ENCODE measurements at regions not wholly inside any gene's neighbourhood (a gene's known extent, or its start where the extent isn't known, plus 50 kb on each side); places are given as distances from the start of the nearest gene placed in this dataset.
"Not testable (repeated sequence)": the region's sequence is repeated elsewhere in the genome, so short reads cannot be mapped to it uniquely, and the experiment has no call there.

DNA sequence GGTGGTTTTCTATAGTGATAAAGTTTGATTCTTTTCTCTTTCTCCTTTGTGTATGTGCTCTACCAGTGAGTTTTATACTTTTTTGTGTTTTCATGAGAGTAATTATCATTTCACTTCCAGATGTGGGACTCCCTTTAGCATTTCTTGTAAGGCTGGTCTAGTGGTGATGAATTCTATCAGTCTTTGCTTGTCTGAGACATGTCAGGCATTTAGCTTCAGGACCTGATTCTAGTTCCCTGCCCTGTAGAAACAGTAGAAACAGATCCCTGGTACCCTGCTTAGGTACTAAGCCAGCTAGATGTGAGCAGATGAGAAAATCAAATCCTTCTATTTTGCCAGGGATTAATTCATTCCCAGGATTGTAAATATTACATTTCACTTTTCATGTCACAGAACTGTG lies 203.7 kb downstream of the ALG10 start:
- DNase-seq (ENCODE audit: low read depth), result not testable (repeated sequence)

DNA sequence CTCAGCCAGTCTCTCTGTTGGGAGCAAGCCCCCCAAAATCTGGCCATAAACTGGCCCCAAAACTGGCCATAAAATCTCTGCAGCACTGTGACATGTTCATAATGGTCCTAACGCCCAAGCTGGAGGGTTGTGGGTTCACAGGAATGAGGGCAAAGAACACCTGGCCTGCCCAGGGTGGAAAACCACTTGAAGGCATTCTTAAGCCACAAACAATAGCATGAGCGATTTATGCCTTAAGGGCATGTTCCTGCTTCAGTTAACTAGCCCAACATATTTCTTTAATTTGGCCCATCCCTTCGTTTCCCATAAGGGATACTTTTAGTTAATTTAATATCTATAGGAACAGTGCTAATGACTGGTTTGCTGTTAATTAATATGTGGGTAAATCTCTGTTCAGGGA lies 205.8 kb downstream of the ALG10 start:
- not testable (repeated sequence) for DNase-seq (ENCODE audit: low read depth)

DNA sequence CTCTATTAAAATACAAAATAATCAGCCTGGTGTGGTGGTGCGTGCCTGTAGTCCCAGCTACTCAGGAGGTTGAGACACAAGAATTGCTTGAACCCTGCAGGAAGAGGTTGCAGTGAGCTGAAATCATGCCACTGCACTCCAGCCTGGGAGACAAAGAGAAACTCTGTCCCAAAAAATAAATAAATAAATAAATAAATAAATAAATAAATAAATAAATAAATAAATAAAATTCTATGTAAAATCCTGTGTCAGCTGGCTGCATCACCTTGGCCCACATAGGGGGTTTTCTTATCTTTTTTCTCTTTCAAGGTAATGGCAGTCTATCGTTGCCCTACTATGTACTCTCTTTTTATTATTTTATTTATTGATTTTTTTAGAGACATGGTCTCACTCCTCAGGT lies 206.7 kb downstream of the ALG10 start:
- not testable (repeated sequence) for DNase-seq (ENCODE audit: low read depth)

DNA sequence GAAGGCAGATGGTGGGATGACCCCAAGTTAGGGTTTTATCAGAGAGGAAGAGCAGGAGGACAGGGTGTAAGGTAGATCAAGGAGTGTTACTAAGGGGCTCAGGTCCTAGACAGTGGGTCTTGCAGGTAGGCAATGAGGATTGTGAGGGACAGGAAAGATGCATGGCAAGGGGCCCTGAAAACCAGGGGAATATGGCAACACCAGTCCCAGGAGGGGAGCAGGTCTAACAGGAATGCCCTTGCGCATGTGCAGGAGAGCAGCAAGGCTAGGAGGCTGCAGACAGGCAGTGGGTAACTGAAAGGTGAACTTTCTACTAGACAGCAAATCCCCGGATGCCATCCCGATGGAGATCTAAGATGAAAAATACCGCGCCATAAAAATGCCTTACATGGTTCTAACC lies 211.3 kb downstream of the ALG10 start:
- DNase-seq (ENCODE audit: low read depth), result no peak

DNA sequence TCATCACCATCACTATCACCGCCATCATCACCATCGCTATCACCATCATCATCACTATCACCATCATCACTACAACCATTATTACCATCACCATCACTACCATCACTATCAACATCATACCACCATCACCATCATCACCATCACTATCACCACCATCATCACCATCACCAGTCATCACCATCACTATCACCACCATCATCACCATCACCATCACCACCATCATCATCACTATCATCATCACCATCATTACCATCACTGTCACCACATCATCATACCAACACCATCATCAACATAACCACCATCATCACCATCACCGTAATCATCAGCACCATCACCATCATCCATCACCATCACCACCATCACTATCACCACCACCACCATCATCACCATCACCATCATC lies 213.8 kb downstream of the ALG10 start:
- DNase-seq (ENCODE audit: low read depth), result no peak

DNA sequence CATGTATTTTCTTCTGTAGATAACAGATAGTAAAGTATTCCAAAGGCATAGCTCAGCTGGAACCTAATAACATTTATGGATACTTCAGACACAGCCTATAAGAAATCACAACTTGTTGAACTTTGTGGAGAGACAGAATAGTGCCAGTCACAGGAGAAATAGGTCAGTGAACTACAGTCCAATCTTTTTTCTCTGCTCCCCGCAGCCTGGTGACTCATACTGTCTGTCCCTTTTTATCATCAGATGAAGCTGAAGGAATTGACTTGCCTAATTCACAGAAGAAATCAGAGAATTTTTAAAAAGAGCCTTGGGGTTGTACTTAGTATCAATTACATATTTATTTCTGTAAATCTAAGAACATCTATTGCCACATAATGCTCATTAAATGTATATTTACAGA lies 222.3 kb downstream of the ALG10 start:
- peak; percentile 1 for DNase-seq (ENCODE audit: low read depth)

DNA sequence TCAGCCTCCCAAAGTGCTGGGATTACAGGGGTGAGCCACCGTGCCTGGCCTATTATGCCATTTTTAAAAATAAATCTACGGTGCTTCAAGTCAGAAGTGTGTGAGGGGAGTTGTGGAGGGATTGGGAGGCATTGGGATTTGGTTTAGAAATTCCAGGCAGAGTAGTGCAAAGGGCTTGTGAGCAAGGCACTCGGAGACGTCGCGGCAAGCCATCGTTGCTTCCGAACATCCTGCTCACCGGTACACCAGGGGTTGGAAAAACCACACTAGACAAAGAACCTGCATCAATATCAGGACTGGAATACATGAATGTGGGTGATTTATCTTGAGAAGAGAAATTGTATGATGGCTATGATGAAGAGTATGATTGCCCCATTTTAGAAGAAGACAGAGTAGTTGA lies 227.0 kb downstream of the ALG10 start:
- DNase-seq (ENCODE audit: low read depth), result no peak

DNA sequence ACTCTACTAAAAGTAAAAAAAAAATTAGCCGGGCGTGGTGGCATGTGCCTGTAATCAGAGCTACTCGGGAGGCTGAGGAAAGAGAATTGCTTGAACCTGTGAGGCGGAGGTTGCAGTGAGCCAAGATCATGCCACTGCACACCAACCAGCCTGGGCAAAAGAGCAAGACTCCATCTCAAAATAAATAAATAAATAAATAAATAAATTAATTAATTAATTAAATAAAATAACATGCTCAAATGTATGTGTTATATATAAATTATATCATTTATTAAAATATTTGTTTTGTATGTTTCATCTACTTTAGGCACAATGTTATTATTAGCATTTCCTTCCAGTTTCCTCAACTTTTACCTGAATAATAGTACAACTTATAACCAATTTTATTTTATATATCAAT lies 229.6 kb downstream of the ALG10 start:
- DNase-seq (ENCODE audit: low read depth), result not testable (repeated sequence)

DNA sequence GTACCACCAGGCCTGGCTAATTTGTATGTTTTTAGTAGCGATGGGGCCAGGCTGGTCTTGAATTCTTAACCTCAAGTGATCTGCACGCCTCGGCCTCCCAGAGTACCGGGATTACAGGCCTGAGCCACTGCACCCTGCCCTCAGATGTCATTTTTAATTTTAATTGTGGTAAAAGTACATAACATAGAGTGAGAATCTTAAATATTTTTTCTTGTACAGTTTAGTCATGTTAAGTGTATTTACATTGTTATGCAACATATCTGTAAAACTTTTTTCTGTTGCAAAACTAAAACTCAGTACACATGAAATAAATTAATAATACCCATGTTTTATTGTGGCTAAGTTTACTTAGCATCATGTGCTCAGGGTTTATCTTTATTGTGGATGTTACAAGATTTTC lies 231.4 kb downstream of the ALG10 start:
- no peak for DNase-seq (ENCODE audit: low read depth)

DNA sequence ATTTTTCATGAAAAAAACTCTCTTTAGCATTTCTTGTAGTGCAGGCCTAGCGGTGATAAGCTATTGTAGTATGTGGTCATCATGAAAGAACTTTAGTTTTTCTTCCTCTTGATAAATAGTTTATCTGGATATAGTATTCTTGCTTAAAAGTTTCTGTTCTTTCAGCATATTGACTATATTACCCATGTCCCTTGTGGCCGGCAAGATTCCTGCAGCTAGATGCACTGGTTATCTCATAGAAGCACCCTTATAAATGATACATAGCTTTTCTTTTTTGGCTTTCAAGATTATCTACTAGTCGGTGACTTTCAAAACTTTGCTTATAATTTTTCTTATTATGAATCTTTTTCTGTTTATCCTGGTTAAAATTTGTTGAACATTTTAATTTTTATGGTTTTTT lies 234.8 kb downstream of the ALG10 start:
- DNase-seq (ENCODE audit: low read depth), result no peak

DNA sequence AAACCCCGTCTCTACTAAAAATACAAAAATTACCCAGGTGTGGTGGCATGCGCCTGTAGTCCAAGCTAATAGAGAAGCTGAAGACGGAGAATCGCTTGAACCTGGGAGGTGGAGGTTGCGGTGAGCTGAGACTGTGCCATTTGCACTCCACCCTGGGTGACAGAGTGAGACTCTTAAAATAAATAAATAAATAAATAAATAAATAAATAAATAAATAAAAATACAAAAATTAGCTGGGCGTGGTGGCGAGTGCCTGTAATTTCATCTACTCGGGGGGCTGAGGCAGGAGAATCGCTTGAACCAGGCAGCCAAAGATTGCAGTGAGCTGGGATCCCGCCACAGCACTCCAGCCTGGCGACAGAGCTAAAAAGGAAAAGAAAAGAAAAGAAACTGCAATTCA lies 239.8 kb downstream of the ALG10 start:
- DNase-seq (ENCODE audit: low read depth), result not testable (repeated sequence)

DNA sequence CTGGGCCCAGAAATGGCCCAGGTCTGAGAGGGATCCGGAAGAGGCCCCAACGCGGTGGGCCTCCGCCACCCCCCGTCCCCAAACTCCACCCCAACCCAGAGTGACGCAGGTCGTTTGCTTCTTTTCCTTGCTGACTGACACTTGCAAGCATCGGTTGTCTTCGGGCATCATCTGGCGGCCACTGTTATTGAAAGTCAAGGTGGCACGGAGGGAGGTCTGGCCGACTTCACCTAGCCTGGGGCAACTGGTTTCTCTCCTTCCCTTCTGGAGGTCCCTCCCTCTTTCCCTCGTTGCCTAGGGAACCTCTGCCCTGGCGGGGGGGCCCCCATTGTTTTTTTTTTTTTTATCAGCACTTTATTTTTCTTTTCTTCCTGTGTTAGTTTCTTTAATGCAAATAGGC lies 241.8 kb downstream of the ALG10 start:
- no peak for DNase-seq (ENCODE audit: low read depth)

DNA sequence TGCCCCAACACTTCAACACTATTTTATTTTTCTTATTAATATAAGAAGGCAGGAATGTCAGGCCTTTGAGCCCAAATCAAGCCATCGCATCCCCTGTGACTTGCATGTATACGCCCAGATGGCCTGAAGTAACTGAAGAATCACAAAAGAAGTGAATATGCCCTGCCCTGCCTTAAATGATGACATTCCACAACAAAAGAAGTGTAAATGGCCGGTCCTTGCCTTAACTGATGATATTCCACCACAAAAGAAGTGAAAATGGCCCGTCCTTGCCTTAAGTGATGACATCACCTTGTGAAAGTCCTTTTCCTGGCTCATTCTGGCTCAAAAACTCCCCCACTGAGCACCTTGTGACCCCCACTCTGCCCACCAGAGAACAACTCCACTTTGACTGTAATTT lies 251.4 kb downstream of the ALG10 start:
- not testable (repeated sequence) for DNase-seq (ENCODE audit: low read depth)

DNA sequence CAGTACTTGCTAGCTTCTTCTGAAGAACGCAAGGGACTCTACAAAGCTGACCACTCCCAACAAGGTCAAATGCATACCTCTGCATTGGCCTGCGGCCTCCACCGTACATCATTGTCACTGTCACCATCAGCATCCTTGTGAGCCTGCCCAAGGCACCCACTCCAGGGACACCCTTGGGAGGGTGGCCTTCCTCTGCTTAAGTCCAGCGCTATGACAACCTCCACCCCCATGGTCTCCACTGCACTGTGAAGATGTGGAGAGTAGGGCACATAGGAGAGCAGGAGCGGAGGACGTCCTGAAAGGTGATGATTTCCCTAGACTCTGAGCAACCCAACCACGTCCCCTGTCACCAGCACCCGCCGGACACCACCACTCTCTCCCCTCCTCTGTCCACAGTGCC lies 252.8 kb downstream of the ALG10 start:
- no peak for DNase-seq (ENCODE audit: low read depth)

DNA sequence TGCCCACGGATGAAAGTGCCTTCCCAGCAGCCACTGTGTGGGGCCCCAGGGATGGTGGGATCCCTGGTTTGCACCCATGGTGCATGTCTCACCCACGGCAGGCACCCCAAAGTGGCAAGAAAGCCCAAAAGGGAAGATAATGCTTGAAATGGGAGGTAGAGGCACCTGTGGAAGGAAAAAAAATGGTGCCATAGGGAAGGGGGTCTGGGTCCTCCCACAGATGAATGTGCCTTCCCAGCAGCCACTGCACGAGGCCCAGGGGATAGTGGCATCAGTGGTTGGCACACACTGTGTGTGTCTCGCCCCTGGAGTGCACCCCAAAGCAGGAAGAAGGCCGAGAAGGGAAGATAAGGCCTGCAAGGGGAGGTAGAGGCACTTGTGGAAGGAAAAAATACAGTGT lies 264.2 kb downstream of the ALG10 start:
- no peak for DNase-seq (ENCODE audit: low read depth)

DNA sequence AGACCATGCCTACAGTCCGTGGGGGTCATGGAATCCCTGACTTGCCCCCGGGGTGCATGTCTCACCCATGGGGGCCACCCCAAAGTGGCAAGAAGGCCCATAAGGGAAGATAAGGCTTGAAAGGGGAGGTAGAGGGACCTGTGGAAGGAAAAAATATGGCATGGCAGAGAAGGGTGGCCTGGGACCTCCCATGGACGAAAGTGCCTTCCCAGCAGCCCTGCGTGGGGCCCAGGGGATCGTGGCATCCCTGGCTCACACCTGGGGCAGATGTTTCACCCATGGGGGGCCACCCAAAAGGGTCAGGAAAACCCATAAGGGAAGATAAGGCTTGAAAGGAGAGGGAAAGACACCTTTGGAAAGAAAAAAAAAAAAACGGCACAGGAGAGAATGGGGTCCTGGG lies 264.6 kb downstream of the ALG10 start:
- DNase-seq (ENCODE audit: low read depth), result no peak

DNA sequence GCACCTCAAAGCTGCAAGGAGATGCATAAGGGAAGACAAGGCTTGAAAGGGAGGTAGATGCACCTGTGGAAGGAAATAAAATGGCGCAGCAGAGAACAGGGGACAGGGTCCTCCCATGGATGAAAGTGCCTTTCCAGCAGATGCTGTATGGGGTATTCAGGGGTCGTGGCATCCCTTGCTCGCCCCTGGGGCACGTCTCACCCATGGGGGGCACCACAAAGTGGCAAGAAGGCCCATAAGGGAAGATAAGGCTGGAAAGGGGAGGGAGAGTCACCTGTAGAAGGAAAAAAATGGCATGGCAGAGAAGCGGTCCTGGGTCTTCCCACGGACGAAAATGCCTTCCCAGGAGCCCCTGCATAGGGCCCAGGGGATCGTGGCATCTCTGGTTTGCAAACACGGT lies 265.1 kb downstream of the ALG10 start:
- DNase-seq (ENCODE audit: low read depth), result no peak

DNA sequence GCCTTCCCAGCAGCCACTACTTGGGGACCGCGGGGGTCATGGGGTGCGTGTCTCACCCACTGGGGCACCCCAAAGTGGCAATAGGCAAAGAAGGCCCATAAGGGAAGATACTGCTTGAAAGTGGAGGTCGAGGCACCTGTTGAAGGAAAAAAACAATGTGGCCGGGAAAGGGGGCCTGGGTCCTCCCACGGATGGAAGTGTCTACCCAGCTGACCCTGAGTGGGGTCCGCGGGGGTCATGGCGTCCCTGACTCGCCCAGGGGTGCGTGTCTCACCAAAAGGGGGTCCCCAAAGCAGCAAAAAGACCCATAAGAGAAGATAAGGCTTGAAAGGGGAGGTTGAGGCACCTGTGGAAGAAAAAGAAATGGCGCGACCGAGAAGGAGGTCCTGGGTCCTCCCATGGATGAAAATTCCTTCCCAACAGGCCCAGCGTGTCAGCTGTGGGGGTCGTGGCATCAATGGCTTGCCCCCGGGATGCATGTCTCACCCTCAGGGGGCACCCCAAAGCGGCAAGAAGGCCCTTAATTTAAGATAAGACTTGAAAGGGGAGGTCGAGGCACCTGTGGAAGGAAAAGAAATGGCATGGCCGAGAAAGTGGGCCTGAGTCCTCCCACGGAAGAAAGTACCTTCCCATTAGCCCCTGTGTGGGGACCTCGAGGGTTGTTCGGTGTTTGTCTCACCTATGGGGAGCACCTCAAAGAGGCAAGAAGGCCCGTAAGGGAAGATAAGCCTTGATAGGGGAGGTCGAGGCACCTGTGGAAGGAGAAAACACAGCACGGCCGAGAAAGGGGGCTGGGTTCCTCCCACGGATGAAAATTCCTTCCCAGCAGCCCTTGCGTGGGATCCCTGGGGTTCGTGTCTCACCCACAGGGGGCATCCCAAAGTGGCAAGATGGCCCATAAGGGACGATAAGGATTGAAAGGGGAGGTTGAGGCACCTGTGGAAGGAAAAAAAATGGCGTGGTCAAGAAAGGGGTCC lies 266.0 kb downstream of the ALG10 start:
- no peak for DNase-seq (ENCODE audit: low read depth)

DNA sequence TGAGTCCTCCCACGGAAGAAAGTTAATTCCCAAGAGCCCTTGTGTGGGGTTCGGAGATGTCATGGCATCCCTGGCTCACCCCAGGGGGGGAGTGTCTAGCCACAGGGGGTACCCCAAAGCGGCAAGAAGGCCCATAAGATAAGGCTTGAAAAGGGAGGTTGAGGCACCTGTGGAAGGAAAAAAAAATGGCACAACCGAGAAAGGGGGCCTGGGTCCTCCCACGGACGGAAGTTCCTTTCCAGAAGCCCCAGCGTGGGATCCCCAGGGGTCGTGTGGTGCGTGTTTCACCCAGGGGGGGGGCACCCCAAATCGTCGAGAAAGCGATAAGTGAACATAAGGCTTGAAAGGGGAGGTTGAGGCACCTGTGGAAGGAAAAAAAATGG lies 266.7 kb downstream of the ALG10 start:
- no peak for DNase-seq (ENCODE audit: low read depth)

DNA sequence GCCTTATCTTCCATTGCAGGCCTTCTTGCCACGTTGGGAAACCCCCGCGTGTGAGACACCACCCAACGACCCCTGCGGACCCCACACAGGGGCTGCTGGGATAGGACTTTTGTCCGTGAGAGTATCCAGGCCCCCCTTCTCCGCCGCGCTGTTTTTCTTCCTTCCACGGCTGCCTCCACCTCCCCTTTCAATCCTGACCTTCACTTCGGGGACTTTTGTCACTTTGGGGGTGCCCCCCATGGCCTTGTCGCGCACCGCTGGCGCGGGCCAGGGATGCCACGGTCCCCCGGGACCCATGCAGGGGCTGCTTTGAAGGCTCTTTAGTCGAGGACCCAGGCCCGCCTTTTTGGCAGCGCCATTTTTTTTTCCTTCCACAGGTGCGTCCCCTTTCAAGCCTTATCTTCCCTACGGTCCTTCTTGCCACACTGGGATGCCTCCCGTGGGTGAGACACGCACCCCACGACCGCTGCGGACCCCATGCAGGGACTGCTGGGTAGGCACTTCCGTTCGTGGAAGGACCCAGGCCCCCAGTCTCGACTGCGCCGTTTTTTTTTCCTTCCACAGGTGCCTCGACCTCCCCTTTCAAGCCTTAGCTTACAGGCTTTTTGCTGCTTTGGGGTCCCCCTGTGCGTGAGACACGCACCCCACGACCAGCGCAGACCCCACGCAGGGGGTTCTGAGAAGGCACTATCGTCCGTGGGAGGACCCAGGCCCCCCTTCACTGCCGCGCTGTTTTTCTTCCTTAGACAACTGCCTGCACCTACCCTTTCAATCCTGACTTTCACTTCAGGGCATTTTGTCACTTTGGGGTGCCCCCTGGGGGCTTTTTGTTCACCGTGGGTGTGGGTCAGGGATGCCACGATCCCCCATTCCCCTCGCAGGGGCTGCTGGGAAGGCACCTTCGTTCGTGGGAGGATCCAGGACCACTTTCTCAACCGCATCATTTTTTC lies 267.4 kb downstream of the ALG10 start:
- no peak for DNase-seq (ENCODE audit: low read depth)

DNA sequence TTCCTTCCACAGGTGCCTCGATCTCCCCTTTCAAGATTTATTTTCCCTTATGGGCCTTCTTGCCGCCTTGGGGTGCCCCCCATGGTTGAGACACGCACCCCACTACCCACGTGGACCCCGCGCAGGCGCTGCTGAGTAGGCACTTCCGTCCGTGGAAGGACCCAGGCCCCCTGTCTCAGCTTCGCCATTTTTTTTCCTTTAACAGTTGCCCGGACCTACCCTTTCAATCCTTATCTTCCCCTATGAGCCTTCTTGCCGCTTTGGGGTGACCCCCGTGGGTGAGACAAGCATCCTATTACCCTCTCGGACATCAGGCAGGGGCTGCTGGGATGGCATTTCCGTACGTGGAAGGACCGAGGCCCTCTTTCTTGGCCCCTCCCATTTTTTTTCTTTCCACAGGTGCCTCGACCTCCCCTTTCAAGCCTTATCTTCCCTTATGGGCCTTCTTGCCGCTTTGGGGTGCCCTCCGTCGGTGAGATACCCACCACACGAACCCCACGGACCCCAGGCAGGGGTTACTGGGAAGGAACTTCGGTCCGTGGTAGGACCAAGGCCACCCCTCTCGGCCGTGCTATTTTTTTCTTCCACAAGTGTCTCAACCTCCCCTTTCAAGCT lies 268.2 kb downstream of the ALG10 start:
- no peak for DNase-seq (ENCODE audit: low read depth)

DNA sequence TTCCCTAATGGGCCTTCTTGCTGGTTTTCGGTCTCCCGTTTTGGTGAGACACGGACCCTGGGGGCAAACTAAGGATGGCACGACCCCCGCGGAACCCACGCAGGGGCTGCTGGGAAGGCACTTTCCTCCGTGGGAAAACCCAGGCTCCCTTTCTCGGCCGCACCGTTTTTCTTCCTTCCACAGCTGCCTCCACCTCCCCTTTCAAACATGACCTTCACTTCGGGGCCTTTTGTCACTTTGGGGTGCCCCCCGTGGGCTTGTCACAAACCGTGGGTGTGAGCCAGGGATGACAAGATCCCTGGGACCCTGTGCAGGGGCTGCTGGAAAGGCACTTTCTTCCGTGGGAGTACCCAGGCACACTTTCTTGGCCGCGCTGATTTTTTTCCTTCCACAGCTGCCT lies 268.7 kb downstream of the ALG10 start:
- no peak for DNase-seq (ENCODE audit: low read depth)
